Smooth muscle cell (in vitro differentiated cells): ENCODE measurements at regions not wholly inside any gene's neighbourhood (a gene's known extent, or its start where the extent isn't known, plus 50 kb on each side); places are given as distances from the start of the nearest gene placed in this dataset.

ENCODE experiments used
- DNase-seq: peaks from one replicate; lab custom pipeline; 2025; ENCODE audit not compliant: unreplicated experiment; lab: John Stamatoyannopoulos, UW
- H2AFZ ChIP-seq: fragments of 200-600 bp; sonication (generic); 2 replicates; pipeline ENCODE4 v1.6.0; 2016; ENCODE audit warnings: antibody characterized with exemption, low read depth, mild to moderate bottlenecking
- H3F3A ChIP-seq: fragments of 200-600 bp; sonication (generic); 2 replicates; pipeline ENCODE4 v1.6.0; 2017; ENCODE audit warnings: antibody characterized with exemption, low read depth
- H3K27ac ChIP-seq: fragments of 200-600 bp; sonication (generic); 2 replicates; pipeline ENCODE4 v1.5.1; 2016; ENCODE audit warnings: low read depth, mild to moderate bottlenecking
- H3K27me3 ChIP-seq: fragments of 200-600 bp; sonication (generic); 2 replicates; pipeline ENCODE4 v1.6.1; 2016; ENCODE audit warnings: low read depth, mild to moderate bottlenecking
- H3K36me3 ChIP-seq: fragments of 200-600 bp; sonication (generic); 2 replicates; pipeline ENCODE4 v1.5.1; 2016; ENCODE audit warnings: low read depth
- H3K4me1 ChIP-seq: fragments of 200-600 bp; sonication (generic); 2 replicates; pipeline ENCODE4 v1.5.1; 2016; ENCODE audit warnings: low read depth
- H3K4me2 ChIP-seq: fragments of 200-600 bp; sonication (generic); 2 replicates; pipeline ENCODE4 v1.6.0; 2016; ENCODE audit warnings: mild to moderate bottlenecking
- H3K4me3 ChIP-seq: fragments of 200-600 bp; sonication (generic); 2 replicates; pipeline ENCODE4 v1.5.1; 2016; ENCODE audit warnings: mild to moderate bottlenecking
- H3K79me2 ChIP-seq: fragments of 200-600 bp; sonication (generic); 2 replicates; pipeline ENCODE4 v1.6.0; 2016; ENCODE audit warnings: low read depth, mild to moderate bottlenecking
- H3K9ac ChIP-seq: fragments of 200-600 bp; sonication (generic); 2 replicates; pipeline ENCODE4 v1.6.0; 2016; ENCODE audit warnings: low read depth
- H3K9me3 ChIP-seq: fragments of 200-600 bp; sonication (generic); replicated peaks from 2 replicates; pipeline ENCODE4 v1.5.1; 2016; ENCODE audit warnings: low read depth
- H4K20me1 ChIP-seq: fragments of 200-600 bp; sonication (generic); 2 replicates; pipeline ENCODE4 v1.6.0; 2016; ENCODE audit warnings: low read depth
- CTCF ChIP-seq: fragments of 200-600 bp; sonication (generic); IDR thresholded peaks from 2 replicates; pipeline ENCODE4 v1.5.1; 2017; ENCODE audit warnings: borderline replicate concordance, mild to moderate bottlenecking, antibody characterized with exemption; ENCODE audit not compliant: insufficient read depth, poor library complexity, severe bottlenecking
- WGBS: methylation state at CpG from one replicate; pipeline ENCODE4 v1.1.7; 2016; ENCODE audit warnings: low lambda C conversion rate; 5-methylcytosine and 5-hydroxymethylcytosine counted together

DNA sequence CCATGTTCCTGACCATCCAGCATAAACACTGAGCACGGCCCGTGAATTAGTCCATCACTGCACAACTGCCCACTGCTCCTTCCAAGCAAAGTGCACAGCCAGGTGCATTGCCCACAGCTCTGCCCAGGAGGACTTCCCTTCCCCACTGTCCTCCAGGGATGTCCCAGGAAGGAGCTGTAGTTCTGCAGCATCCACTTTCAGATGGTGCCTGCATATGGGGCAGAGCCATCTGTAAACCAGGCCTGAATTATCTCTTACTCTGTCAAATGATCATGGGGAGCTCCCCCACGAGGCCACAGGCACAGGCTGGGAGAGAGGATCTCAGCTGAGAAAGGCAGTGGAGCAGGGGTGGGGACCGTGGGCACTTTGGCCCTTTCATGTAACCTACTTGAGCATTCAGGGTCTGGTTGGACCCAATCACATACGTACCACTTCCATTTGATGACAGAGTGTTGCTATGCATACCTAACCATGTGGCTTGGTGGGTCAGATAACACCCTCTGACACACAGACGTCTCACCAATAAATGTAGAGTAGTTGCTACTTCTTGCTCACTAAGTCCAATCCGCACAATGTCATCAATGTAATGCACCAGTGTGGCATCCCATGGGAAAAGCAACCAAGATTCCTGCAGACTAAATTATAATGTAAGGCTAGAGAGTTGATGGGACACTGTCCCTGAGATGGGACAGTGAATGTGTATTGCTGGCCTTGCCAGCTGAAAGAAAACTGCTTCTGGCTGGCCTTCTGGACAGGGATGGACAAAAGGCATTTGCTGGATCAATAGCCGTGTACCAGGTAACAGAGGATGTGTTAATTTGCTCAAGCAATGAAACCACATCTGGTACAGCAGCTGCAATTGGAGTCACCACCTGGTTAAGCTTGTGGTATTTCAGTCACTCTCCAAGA lies 113.8 kb upstream of the C14orf180 start:
- H3K4me3 ChIP-seq: no peak overlapping the region
- H3K4me1 ChIP-seq: peaks cover 9% of the 10 kb centered on the region
- no peak for DNase-seq
- no peak for TF ChIP-seq CTCF
- no peaks in the 10 kb centered on the region for H3K79me2 ChIP-seq
- H3F3A ChIP-seq: no peaks in the 10 kb centered on the region
- no peaks in the 10 kb centered on the region for H3K9me3 ChIP-seq
- WGBS: 79% methylated on average over 8 of the region's 8 CpGs
- H3K27ac ChIP-seq: no peak overlapping the region
- peaks cover 70% of the 10 kb centered on the region for H3K27me3 ChIP-seq
- no peaks in the 10 kb centered on the region for H4K20me1 ChIP-seq
- no peak overlapping the region for H3K9ac ChIP-seq
- no peaks in the 10 kb centered on the region for H3K36me3 ChIP-seq
- no peak overlapping the region for H3K4me2 ChIP-seq
- H2AFZ ChIP-seq: no peak overlapping the region

GRCh38 chr14:104467236-104467635 lies 112.3 kb upstream of the C14orf180 start:
- no peak overlapping the region for H3K27ac ChIP-seq
- H3K79me2 ChIP-seq: no peaks in the 10 kb centered on the region
- H3K9me3 ChIP-seq: no peaks in the 10 kb centered on the region
- no peaks in the 10 kb centered on the region for H4K20me1 ChIP-seq
- no peak overlapping the region for H3K9ac ChIP-seq
- H3K36me3 ChIP-seq: no peaks in the 10 kb centered on the region
- no peak overlapping the region for H3K4me3 ChIP-seq
- H2AFZ ChIP-seq: no peak overlapping the region
- H3F3A ChIP-seq: no peaks in the 10 kb centered on the region
- 86% methylated on average over 5 of the region's 5 CpGs for WGBS
- peaks cover 3% of the 10 kb centered on the region for H3K4me1 ChIP-seq
- no peak for TF ChIP-seq CTCF
- H3K27me3 ChIP-seq: peaks cover 57% of the 10 kb centered on the region
- no peak for DNase-seq
- no peak overlapping the region for H3K4me2 ChIP-seq

GRCh38 chr14:104467641-104468040 lies 111.9 kb upstream of the C14orf180 start:
- H3K4me2 ChIP-seq: no peak overlapping the region
- no peak for DNase-seq
- WGBS: 86% methylated on average over 7 of the region's 7 CpGs
- H3K27ac ChIP-seq: no peak overlapping the region
- H3K4me3 ChIP-seq: no peak overlapping the region
- H3K9me3 ChIP-seq: no peaks in the 10 kb centered on the region
- H3K79me2 ChIP-seq: no peaks in the 10 kb centered on the region
- H3F3A ChIP-seq: no peaks in the 10 kb centered on the region
- no peaks in the 10 kb centered on the region for H3K36me3 ChIP-seq
- no peaks in the 10 kb centered on the region for H4K20me1 ChIP-seq
- H3K9ac ChIP-seq: no peak overlapping the region
- peaks cover 53% of the 10 kb centered on the region for H3K27me3 ChIP-seq
- H2AFZ ChIP-seq: no peak overlapping the region
- no peak for TF ChIP-seq CTCF
- H3K4me1 ChIP-seq: no peaks in the 10 kb centered on the region

GRCh38 chr14:104469591-104469990 lies 110.0 kb upstream of the C14orf180 start:
- Histone ChIP-seq H3K4me1 (no peaks in the 10 kb centered on the region), H3K4me2 (no peak overlapping the region), H2AFZ (no peak overlapping the region), H3F3A (no peaks in the 10 kb centered on the region), H3K36me3 (no peaks in the 10 kb centered on the region), H3K4me3 (no peak overlapping the region), H3K79me2 (no peaks in the 10 kb centered on the region), H3K27ac (no peak overlapping the region), H3K9ac (no peak overlapping the region), H3K9me3 (no peaks in the 10 kb centered on the region), H4K20me1 (no peaks in the 10 kb centered on the region), H3K27me3 (peaks cover 38% of the 10 kb centered on the region)
- TF ChIP-seq CTCF: no peak
- no peak for DNase-seq
- WGBS: 87% methylated on average over 6 of the region's 6 CpGs
